SK-N-SH treated with all-trans-retinoic acid at 6 μM for 48 hours (cell line): ENCODE measurements at regions not wholly inside any gene's neighbourhood (a gene's known extent, or its start where the extent isn't known, plus 50 kb on each side); places are given as distances from the start of the nearest gene placed in this dataset.

Source experiments
- ATAC-seq: fragments of 200-7000 bp; cut with Tn5 transposase; 3 replicates; pipeline ENCODE4 v1.9.1; 2020; ENCODE audit warnings: mild to moderate bottlenecking, moderate library complexity
- ARNTL ChIP-seq: fragments of 450-650 bp; formaldehyde crosslinking; IDR thresholded peaks from 2 replicates; pipeline ENCODE4 v1.5.0; 2020; ENCODE audit warnings: low read depth, mild to moderate bottlenecking, moderate library complexity, borderline replicate concordance
- BACH2 ChIP-seq: fragments of 250-450 bp; sonication (Bioruptor Pico); IDR thresholded peaks from 2 replicates; pipeline ENCODE4 v1.9.0; 2021; ENCODE audit warnings: mild to moderate bottlenecking, borderline replicate concordance
- CSDC2 ChIP-seq: fragments of 250-450 bp; sonication (Bioruptor Pico); IDR thresholded peaks from 2 replicates; pipeline ENCODE4 v1.5.0; 2020; ENCODE audit warnings: mild to moderate bottlenecking, moderate library complexity
- CSRNP3 ChIP-seq: fragments of 250-450 bp; sonication (Bioruptor Pico); IDR thresholded peaks from 2 replicates; pipeline ENCODE4 v1.5.1; 2021; ENCODE audit warnings: mild to moderate bottlenecking, moderate library complexity
- GLIS3 ChIP-seq: fragments of 250-450 bp; sonication (Bioruptor Pico); IDR thresholded peaks from 2 replicates; pipeline ENCODE4 v1.5.0; 2020; ENCODE audit warnings: mild to moderate bottlenecking, moderate library complexity
- ISL1 ChIP-seq: fragments of 250-450 bp; sonication (Bioruptor Pico); IDR thresholded peaks from 2 replicates; pipeline ENCODE4 v2.1.2; 2022; ENCODE audit warnings: mild to moderate bottlenecking, moderate library complexity
- OSR1 ChIP-seq: fragments of 250-450 bp; sonication (Bioruptor Pico); IDR thresholded peaks from 2 replicates; pipeline ENCODE4 v1.8.0; 2022; ENCODE audit warnings: moderate library complexity, mild to moderate bottlenecking, inconsistent platforms
- PPARA ChIP-seq: fragments of 250-450 bp; sonication (Bioruptor Pico); IDR thresholded peaks from 2 replicates; pipeline ENCODE4 v1.5.0; 2020; ENCODE audit warnings: mild to moderate bottlenecking, borderline replicate concordance
- RARB ChIP-seq: fragments of 250-450 bp; sonication (Bioruptor Pico); IDR thresholded peaks from 2 replicates; pipeline ENCODE4 v1.8.0; 2021; ENCODE audit warnings: mild to moderate bottlenecking, moderate library complexity
- SNAI2 ChIP-seq: fragments of 250-450 bp; sonication (Bioruptor Pico); IDR thresholded peaks from 2 replicates; pipeline ENCODE4 v1.5.0; 2020; ENCODE audit warnings: mild to moderate bottlenecking, moderate library complexity
- TCF4 ChIP-seq: fragments of 250-450 bp; sonication (Bioruptor Pico); IDR thresholded peaks from 2 replicates; pipeline ENCODE4 v1.8.0; 2021; ENCODE audit warnings: mild to moderate bottlenecking, moderate library complexity, borderline replicate concordance
- TOX ChIP-seq: fragments of 250-450 bp; sonication (Bioruptor Pico); IDR thresholded peaks from 2 replicates; pipeline ENCODE4 v1.8.0; 2021; ENCODE audit warnings: mild to moderate bottlenecking, moderate library complexity, borderline replicate concordance
- ZC3H10 ChIP-seq: fragments of 250-450 bp; sonication (Bioruptor Pico); IDR thresholded peaks from 2 replicates; pipeline ENCODE4 v1.5.1; 2021; ENCODE audit warnings: mild to moderate bottlenecking, moderate library complexity
- ZFP3 ChIP-seq: fragments of 250-450 bp; sonication (Bioruptor Pico); IDR thresholded peaks from 2 replicates; pipeline ENCODE4 v1.5.0; 2020; ENCODE audit warnings: mild to moderate bottlenecking, moderate library complexity
- ZFP30 ChIP-seq: fragments of 450-650 bp; formaldehyde crosslinking; IDR thresholded peaks from 2 replicates; pipeline ENCODE4 v1.5.0; 2022; ENCODE audit warnings: mild to moderate bottlenecking, moderate library complexity
- ZNF70 ChIP-seq: fragments of 450-650 bp; formaldehyde crosslinking; IDR thresholded peaks from 2 replicates; pipeline ENCODE4 v1.5.0; 2020; ENCODE audit warnings: mild to moderate bottlenecking, moderate library complexity
- ZNF8 ChIP-seq: fragments of 450-650 bp; formaldehyde crosslinking; IDR thresholded peaks from 2 replicates; pipeline ENCODE4 v1.5.0; 2020; ENCODE audit warnings: mild to moderate bottlenecking, moderate library complexity
- TF ChIP-seq, protein P1 (sequence below): fragments of 250-450 bp; sonication (Bioruptor Pico); IDR thresholded peaks from 2 replicates; pipeline ENCODE4 v1.8.0; 2020; ENCODE audit warnings: mild to moderate bottlenecking, moderate library complexity, borderline replicate concordance
- TF ChIP-seq, protein P2 (sequence below): fragments of 250-450 bp; sonication (Bioruptor Pico); IDR thresholded peaks from 2 replicates; pipeline ENCODE4 v1.8.0; 2021; ENCODE audit warnings: low read depth, mild to moderate bottlenecking, moderate library complexity, borderline replicate concordance

DNA sequence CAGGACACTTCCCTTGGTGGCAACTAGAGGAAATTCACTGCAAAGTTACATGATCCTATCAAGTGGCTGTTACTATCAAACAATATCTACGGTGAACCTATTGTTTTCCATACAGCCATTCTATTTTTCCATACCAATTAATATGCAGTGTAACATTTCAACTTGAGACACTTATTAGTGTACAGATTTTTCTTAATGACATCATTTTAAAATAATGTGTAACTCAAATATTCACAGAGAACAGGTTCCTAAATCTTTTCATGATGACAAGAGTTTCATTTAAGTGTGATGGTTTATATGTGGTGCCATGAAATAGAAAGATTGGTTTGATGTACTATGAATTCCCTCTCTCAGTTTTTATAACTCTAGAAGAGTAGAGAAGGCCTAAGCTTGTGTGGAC, 291.2 kb upstream of the SOX5 start:
- TF ChIP-seq, protein P1, sequence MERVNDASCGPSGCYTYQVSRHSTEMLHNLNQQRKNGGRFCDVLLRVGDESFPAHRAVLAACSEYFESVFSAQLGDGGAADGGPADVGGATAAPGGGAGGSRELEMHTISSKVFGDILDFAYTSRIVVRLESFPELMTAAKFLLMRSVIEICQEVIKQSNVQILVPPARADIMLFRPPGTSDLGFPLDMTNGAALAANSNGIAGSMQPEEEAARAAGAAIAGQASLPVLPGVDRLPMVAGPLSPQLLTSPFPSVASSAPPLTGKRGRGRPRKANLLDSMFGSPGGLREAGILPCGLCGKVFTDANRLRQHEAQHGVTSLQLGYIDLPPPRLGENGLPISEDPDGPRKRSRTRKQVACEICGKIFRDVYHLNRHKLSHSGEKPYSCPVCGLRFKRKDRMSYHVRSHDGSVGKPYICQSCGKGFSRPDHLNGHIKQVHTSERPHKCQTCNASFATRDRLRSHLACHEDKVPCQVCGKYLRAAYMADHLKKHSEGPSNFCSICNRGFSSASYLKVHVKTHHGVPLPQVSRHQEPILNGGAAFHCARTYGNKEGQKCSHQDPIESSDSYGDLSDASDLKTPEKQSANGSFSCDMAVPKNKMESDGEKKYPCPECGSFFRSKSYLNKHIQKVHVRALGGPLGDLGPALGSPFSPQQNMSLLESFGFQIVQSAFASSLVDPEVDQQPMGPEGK = no peak
- TF ChIP-seq ZFP3 (CRISPR knock-in tag) = no peak
- no peak for TF ChIP-seq CSRNP3 (CRISPR knock-in tag)
- TF ChIP-seq PPARA = no peak
- no peak for TF ChIP-seq RARB
- TF ChIP-seq TCF4 (CRISPR knock-in tag) = no peak
- TF ChIP-seq SNAI2 = no peak
- no peak for TF ChIP-seq TOX (CRISPR knock-in tag)
- no peak for TF ChIP-seq CSDC2 (CRISPR knock-in tag)
- TF ChIP-seq ZNF70 (CRISPR knock-in tag) = no peak
- TF ChIP-seq, protein P2, sequence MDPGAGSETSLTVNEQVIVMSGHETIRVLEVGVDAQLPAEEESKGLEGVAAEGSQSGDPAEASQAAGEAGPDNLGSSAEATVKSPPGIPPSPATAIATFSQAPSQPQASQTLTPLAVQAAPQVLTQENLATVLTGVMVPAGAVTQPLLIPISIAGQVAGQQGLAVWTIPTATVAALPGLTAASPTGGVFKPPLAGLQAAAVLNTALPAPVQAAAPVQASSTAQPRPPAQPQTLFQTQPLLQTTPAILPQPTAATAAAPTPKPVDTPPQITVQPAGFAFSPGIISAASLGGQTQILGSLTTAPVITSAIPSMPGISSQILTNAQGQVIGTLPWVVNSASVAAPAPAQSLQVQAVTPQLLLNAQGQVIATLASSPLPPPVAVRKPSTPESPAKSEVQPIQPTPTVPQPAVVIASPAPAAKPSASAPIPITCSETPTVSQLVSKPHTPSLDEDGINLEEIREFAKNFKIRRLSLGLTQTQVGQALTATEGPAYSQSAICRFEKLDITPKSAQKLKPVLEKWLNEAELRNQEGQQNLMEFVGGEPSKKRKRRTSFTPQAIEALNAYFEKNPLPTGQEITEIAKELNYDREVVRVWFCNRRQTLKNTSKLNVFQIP (CRISPR knock-in tag) = no peak
- TF ChIP-seq OSR1 (CRISPR knock-in tag) = no peak
- no peak for TF ChIP-seq ZC3H10 (CRISPR knock-in tag)
- no peak for TF ChIP-seq ISL1 (CRISPR knock-in tag)
- no peak for ATAC-seq

GRCh38 chr12:24233519-24234246, 284.2 kb upstream of the SOX5 start:
- no peak for ATAC-seq
- TF ChIP-seq SNAI2 (no peak), RARB (no peak), ZNF70 (CRISPR knock-in tag) (no peak), ARNTL (CRISPR knock-in tag) (no peak), PPARA (no peak), TCF4 (CRISPR knock-in tag) (no peak), CSRNP3 (CRISPR knock-in tag) (no peak), OSR1 (CRISPR knock-in tag) (no peak), BACH2 (no peak), ZC3H10 (CRISPR knock-in tag) (no peak)
- TF ChIP-seq, protein P1 = no peak

DNA sequence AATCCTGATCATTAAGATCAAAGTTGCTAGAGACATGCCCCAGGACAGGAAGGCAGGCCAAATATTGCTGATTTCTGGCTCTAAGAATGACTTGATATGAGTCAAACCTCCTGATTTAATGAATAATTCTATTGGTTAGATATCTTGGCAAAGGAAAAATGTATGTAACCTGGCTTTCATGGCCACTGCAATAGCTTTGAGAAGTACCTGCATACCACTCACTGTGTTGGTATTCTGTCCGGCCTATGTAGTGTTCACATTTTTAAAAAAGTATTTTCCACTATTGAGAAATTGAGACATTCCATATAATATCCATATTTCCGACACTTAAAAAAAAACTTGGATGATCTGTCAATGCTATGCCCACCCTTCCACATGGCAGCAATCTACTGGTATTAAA, 283.1 kb upstream of the SOX5 start:
- TF ChIP-seq TCF4 (CRISPR knock-in tag) = no peak
- no peak for TF ChIP-seq ZFP30 (CRISPR knock-in tag)
- no peak for TF ChIP-seq ZNF8
- TF ChIP-seq, protein P1 = no peak
- no peak for TF ChIP-seq GLIS3 (CRISPR knock-in tag)
- no peak for TF ChIP-seq OSR1 (CRISPR knock-in tag)
- no peak for TF ChIP-seq ZNF70 (CRISPR knock-in tag)
- TF ChIP-seq, protein P2 (CRISPR knock-in tag) = no peak
- TF ChIP-seq, all 23 proteins: peak for 0
- no peak for ATAC-seq
